GM12873 (cell line): ENCODE measurements at regions not wholly inside any gene's neighbourhood (a gene's known extent, or its start where the extent isn't known, plus 50 kb on each side); places are given as distances from the start of the nearest gene placed in this dataset.

Source experiments
- TF ChIP-seq, protein P1 (sequence below): IDR thresholded peaks from 2 replicates; pipeline ENCODE4 v1.5.1; 2012; ENCODE audit warnings: low read depth, mild to moderate bottlenecking, moderate library complexity, low read length, control low read depth; ENCODE audit not compliant: insufficient read depth; ENCODE audit errors: missing control alignments

DNA sequence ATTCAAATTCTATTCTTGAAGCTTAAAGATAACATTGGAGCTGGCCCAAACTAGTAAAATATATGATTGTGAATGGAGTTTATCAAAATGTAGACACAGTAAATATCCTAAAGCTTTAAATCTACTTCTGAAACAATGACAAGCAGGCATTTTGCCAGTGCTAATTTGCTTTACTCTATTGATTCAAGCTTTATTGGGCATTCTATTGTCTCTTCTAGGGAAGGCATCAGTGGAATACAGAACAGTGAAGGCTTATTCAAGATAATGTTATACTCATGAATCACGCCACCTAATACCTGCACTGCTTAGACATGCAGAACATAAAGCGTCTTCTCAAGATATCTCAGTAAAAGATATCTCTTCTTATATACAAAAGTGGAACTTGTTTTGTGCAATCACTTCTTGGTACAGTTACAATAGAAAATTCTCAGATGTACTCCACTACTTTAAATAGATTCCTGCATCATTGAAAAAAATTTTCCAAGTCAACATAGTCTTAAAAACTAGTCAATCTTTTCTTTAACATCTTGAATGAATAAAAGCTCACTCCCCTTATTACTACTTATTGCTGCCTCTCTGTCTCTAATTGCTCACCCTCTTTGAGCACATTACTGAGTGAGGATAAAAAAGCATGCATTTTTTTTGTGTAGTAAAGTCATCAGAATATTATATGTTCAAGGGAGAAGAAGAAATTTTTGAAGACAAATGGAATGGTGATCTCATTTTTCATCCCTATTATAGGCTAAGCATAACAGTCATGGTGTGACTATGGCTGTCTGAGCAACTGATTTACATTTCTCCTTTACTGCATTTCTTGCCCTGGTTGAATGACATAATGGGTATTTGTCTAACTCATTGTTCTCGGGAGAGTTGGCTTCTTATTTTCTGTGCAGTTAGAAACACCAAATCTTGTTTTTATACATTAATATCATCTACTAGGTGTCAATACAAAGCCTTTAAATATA lies 98.0 kb upstream of the E2F7 start:
- TF ChIP-seq, protein P1, sequence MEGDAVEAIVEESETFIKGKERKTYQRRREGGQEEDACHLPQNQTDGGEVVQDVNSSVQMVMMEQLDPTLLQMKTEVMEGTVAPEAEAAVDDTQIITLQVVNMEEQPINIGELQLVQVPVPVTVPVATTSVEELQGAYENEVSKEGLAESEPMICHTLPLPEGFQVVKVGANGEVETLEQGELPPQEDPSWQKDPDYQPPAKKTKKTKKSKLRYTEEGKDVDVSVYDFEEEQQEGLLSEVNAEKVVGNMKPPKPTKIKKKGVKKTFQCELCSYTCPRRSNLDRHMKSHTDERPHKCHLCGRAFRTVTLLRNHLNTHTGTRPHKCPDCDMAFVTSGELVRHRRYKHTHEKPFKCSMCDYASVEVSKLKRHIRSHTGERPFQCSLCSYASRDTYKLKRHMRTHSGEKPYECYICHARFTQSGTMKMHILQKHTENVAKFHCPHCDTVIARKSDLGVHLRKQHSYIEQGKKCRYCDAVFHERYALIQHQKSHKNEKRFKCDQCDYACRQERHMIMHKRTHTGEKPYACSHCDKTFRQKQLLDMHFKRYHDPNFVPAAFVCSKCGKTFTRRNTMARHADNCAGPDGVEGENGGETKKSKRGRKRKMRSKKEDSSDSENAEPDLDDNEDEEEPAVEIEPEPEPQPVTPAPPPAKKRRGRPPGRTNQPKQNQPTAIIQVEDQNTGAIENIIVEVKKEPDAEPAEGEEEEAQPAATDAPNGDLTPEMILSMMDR, result no peak

DNA sequence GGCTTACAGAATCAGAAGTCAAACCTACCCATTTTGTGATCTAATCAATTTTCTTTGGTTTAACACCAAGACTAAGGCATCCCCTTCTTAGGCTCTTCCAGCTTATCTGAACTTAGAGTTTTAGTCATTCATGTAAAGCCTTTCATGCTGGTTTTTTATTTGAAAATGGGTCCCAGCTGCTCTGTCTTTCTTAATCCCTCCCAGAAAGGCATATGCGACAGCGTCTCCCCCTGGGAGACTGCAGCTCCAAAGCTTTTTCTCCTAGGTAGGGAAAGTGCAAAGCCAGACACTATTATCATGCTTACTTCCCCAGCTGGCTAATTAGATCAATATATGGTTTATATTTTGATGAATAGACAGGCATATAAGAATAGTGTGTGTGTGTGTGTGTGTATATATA lies 96.6 kb upstream of the E2F7 start:
- TF ChIP-seq, protein P1, result no peak

DNA sequence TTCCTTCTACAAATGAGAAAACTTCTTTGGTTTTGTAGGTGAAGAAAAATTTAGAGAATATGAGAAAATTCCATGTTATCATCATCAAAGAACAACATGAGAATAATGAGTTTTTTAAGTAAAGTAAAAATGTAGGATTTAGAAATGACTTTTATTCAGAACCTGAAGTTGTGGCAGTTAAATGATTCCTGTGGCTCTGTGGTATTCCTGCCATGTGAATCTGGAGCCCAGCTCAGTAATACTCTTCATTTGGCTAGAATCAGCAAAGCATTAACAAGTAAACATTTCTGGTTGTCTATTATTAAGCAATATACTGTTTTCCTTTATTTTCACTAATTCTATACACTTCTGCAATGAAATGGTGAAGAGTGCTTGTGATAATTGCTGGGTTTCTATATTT lies 95.6 kb upstream of the E2F7 start:
- TF ChIP-seq, protein P1, result no peak

DNA sequence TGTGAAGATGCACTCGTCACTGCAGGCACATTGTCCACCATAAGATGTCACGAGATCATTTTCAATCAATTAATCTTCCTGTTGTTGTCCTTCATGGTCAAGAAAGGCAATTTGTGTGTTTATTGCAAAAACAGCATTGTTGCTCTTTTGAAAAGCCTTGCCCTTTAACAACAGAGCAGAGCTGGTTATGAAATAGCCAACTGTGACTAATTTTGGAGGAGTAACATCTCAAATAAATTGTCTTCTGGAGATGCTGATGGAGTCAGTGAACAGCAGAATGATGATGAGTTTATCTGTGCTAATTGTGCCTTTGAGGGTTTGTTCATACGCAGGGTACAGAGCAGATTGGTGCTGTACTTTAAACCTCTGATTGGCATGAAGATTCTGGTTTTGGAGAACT lies 88.3 kb upstream of the E2F7 start:
- TF ChIP-seq, protein P1, result no peak

DNA sequence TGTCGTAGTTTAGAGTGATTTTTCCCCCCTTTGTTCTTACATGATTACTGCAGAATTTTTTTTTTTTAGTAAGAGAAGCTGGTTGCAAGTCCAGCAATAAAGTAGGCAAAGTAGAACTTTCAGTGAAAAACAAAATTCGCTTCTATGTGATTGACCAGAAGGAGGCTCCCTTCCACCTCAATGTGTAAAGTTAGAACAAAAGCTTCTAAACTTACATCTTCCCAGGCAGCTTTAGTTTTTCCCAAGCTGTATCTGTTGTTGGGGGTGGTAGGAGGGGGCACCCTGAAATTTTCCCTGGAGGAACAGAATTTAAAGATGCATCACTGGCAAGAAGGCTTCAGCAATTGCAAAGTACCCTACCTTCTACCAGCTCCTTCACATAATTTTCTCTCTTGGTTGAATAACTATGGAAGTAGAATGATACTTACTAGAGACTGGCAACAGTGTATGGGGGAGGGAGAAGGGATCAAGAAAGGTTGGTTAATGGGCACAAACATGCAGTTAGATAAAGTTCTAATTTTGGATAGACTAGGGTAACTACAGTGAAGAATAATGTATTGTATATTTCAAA lies 87.3 kb upstream of the E2F7 start:
- TF ChIP-seq, protein P1, result peak; percentile 32

DNA sequence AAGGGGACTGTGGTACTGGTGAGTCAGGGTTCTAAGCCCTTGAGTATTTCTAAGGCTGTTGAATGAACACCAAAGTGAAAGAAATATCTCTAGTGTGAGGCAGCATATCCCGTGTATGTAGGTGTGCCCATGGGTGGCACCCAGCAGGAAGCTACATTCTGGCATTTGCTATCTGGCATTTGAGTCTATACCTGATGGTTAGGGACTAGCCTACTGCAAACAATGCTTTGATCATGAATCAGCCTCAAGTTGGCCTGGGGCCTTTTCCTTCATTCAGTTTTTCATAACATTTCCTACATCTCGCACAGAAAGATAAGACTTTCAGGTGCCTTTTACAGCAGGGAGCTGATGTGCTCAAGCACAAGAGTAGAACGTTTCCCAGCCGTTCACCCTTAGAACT lies 85.7 kb upstream of the E2F7 start:
- TF ChIP-seq, protein P1, result no peak

DNA sequence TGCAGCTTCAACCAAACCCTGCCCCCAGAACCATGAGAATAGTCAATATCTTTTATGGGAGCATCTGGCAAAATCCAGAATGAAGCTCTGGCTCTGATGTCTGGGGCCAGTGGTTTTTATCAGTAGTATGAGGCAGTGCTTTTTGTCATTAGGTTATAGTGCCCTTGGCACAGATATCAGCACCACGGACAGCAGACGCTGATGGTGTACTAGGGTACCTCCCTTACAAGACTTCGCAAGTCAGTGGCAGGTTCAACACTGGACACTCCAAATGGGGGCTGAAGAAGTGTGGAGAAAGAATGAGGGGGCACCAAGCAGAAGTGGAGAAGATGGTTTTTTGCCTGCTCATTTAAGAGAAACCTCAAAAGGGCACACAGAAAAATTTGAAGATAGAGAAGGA lies 68.2 kb upstream of the E2F7 start:
- TF ChIP-seq, protein P1, result no peak
